Type B pancreatic cell (in vitro differentiated cells): ENCODE measurements at regions not wholly inside any gene's neighbourhood (a gene's known extent, or its start where the extent isn't known, plus 50 kb on each side); places are given as distances from the start of the nearest gene placed in this dataset.
A peak's percentile ranks its signal among the peaks of the same experiment; 100 is the strongest.
"Not testable (repeated sequence)": the region's sequence is repeated elsewhere in the genome, so short reads cannot be mapped to it uniquely, and the experiment has no call there.

ENCODE experiments used
- DNase-seq: peaks from one replicate; pipeline ENCODE4 v3.0.0; 2021; ENCODE audit warnings: mixed read lengths; ENCODE audit not compliant: unreplicated experiment; ENCODE audit errors: extremely low spot score
- H3K27ac Mint-ChIP-seq: 2 replicates; pipeline ENCODE4 v1.8.0; 2021; ENCODE audit warnings: mild to moderate bottlenecking, mixed read lengths
- H3K27me3 Mint-ChIP-seq: 2 replicates; pipeline ENCODE4 v1.8.0; 2021; ENCODE audit warnings: mixed read lengths
- H3K36me3 Mint-ChIP-seq: 2 replicates; pipeline ENCODE4 v1.8.0; 2021; ENCODE audit warnings: mixed read lengths
- H3K4me1 Mint-ChIP-seq: one replicate; pipeline ENCODE4 v1.8.0; 2021; ENCODE audit warnings: mixed read lengths; ENCODE audit not compliant: unreplicated experiment
- H3K4me3 Mint-ChIP-seq: 2 replicates; pipeline ENCODE4 v1.8.0; 2021; ENCODE audit warnings: mild to moderate bottlenecking, mixed read lengths
- H3K9me3 Mint-ChIP-seq: 2 replicates; pipeline ENCODE4 v1.8.0; 2021; ENCODE audit warnings: mixed read lengths
- TF ChIP-seq, protein P1 (sequence below): fragments of 200-600 bp; sonication (generic); conservative IDR thresholded peaks from 2 replicates; pipeline ENCODE4 v1.5.0; 2021; ENCODE audit warnings: antibody characterized with exemption, mild to moderate bottlenecking

DNA sequence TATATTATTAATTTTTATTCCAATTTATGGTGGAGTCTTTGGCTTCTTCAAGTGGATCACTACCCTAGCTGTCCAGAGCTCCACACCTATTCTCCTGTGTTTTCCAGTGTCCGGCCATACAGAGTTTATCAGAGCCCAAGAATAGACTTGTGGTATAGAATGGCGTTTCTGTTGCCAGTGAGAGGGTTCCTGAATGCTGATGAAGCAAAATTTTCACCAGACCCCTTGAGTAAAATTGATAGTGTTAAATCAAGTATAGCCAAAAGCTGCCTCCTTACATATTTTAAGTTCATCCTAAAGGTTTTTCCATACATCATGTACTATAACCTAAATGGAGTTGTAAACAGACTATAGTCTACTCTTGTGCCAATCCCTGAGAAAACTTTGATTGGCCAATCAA lies 171.5 kb upstream of the CHL1 start:
- peaks cover 8% of the 10 kb centered on the region for H3K27me3 Mint-ChIP-seq
- H3K36me3 Mint-ChIP-seq, result no peaks in the 10 kb centered on the region
- TF ChIP-seq, protein P1, sequence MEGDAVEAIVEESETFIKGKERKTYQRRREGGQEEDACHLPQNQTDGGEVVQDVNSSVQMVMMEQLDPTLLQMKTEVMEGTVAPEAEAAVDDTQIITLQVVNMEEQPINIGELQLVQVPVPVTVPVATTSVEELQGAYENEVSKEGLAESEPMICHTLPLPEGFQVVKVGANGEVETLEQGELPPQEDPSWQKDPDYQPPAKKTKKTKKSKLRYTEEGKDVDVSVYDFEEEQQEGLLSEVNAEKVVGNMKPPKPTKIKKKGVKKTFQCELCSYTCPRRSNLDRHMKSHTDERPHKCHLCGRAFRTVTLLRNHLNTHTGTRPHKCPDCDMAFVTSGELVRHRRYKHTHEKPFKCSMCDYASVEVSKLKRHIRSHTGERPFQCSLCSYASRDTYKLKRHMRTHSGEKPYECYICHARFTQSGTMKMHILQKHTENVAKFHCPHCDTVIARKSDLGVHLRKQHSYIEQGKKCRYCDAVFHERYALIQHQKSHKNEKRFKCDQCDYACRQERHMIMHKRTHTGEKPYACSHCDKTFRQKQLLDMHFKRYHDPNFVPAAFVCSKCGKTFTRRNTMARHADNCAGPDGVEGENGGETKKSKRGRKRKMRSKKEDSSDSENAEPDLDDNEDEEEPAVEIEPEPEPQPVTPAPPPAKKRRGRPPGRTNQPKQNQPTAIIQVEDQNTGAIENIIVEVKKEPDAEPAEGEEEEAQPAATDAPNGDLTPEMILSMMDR, result no peak
- H3K9me3 Mint-ChIP-seq, result no peaks in the 10 kb centered on the region
- H3K4me1 Mint-ChIP-seq, result no peaks in the 10 kb centered on the region
- H3K27ac Mint-ChIP-seq, result no peak overlapping the region
- no peak for DNase-seq
- H3K4me3 Mint-ChIP-seq, result no peak overlapping the region

DNA sequence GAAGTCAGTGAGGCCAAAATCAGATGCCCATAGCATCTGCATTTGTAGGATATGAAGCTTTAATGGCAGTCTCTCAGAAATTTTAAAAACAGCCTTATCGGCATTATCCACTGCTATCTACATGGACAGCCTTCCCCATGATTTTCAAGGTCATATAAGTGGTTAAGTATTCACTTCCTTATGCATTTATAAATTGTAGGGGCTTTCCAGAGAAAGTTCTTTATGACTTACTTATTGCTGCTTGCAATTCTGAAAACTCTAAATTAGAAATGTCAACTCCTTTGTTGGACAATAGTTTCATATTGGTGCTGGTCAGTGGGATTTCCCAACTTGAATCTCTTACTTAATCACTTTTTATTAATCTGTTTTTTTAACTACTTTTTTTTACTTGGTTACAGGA lies 160.6 kb upstream of the CHL1 start:
- H3K4me1 Mint-ChIP-seq, H3K4me3 Mint-ChIP-seq, DNase-seq, H3K36me3 Mint-ChIP-seq, H3K27ac Mint-ChIP-seq, H3K9me3 Mint-ChIP-seq, H3K27me3 Mint-ChIP-seq: not testable (repeated sequence)

DNA sequence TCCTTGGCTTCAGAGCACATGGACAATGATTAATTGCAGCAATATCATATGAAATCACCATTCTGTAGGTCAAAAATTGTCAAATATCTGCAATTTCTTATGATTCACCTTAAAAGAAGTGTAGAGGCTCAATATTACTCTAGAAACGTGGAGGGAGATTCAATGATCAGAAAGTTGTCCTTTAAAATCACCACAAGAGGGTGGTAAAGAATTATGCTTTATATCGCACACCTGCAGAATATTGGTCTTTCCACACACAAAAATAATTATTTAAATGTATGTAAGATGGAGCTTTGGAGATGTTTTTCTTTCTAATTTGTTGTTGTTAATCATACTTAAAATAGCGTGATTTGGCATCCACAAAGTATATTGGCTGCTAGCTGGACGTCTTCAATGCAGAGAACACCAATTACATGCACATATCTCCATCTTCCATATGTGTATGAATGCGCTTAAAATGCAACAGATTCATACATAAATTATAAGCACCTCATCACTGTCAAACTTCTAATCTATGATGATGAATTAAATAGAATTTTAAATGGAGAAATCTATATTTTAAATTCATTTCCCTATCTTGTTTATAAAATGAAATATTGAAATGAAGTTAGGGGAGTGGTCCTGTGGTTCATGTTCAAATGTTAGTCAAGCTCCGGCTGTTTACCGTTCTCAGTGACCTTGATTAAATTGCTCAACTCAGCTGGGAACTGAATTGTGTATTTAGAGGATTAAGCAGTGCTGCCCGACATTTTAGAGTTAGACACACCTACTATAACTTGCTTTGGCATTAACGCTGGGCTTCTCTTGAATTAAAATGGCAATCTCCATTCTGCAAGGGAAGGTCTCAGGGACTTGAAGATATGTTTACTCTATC lies 153.5 kb upstream of the CHL1 start:
- not testable (repeated sequence) for H3K27ac Mint-ChIP-seq, H3K36me3 Mint-ChIP-seq
- TF ChIP-seq, protein P1, result peak; percentile 70

DNA sequence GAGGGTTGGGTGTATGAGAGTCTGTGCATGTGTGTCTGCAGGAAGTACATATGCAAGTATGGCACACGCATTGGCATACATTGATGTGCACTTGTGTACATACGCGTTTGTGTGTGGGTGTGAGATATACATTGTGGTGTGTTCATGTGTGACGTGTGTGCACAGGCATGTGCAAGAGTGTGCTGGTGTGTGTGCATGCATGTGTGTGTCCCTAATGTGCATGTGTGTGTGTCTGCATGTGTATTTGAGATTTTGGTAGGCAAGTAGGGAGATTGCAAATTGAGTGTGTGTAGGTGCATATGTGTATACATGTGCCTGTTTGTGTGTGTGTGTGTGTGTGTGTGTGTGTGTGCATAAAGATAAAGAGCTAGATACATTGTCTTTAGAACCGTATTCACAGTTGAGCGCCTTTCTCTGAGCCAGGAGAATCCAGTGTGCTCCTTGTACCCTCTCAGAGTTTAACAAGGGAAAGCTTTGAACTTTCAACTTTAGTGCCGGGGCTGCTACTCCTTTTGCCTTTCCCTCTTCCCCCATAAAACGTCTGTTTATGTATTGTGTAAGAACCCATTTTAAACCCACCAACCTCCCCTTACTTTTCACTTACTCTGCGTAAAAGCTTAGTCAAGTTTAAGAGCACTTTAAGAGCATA lies 152.4 kb upstream of the CHL1 start:
- Mint-ChIP-seq H3K4me3 (no peak overlapping the region), H3K4me1 (no peaks in the 10 kb centered on the region), H3K27ac (no peak overlapping the region), H3K36me3 (no peaks in the 10 kb centered on the region), H3K27me3 (peaks cover 15% of the 10 kb centered on the region), H3K9me3 (no peaks in the 10 kb centered on the region)
- DNase-seq, result no peak
- TF ChIP-seq, protein P1, result no peak

More for the DNA sequence above, 153.5 kb upstream of the CHL1 start:
- H3K4me1 Mint-ChIP-seq, H3K9me3 Mint-ChIP-seq, DNase-seq, H3K4me3 Mint-ChIP-seq: not testable (repeated sequence)
- H3K27me3 Mint-ChIP-seq, result peaks cover 15% of the 10 kb centered on the region

DNA sequence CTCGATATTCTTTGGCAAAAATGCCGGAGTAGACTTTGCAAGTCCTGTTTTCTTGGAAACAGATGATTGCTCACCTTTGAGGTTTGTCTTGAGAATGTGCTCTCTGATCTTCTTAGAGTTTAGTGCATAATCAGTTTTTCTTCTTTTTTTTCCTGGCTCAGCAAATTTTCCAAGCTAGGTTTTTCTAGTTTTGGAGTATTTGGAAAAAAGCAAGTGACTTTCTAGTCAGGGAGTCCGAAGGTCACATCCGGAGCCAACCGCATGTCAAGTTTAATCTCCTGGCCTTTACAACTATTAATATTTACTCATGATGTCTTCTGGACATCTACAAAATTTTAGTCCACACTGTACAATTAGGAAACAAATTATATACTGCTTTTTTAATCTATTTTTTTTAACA lies 151.6 kb upstream of the CHL1 start:
- H3K27me3 Mint-ChIP-seq, result peaks cover 15% of the 10 kb centered on the region
- not testable (repeated sequence) for H3K4me1 Mint-ChIP-seq, H3K9me3 Mint-ChIP-seq, DNase-seq, H3K36me3 Mint-ChIP-seq, H3K27ac Mint-ChIP-seq, H3K4me3 Mint-ChIP-seq

DNA sequence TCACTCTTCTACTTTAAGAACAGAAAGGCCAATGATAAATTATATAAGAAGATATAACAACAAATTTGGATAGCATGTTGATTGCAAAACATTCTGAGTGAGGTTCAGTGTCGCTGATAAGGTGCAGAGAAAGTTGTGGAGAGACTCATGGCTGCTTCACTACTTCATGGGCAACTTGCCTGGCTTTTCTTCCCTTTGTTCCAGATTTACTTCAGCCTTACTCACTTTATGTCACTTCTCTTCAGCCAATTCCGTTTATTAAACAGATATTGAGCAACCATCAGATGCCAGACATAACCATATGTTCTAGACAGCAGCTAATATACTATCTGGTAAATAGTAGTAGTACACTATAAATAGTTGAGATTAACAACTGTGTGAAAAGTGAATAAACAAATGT lies 150.0 kb upstream of the CHL1 start:
- no peaks in the 10 kb centered on the region for H3K4me1 Mint-ChIP-seq
- no peaks in the 10 kb centered on the region for H3K9me3 Mint-ChIP-seq
- TF ChIP-seq, protein P1, result no peak
- H3K27me3 Mint-ChIP-seq, result peaks cover 8% of the 10 kb centered on the region
- H3K36me3 Mint-ChIP-seq, result no peaks in the 10 kb centered on the region
- no peak overlapping the region for H3K27ac Mint-ChIP-seq
- H3K4me3 Mint-ChIP-seq, result no peak overlapping the region
- DNase-seq, result no peak

DNA sequence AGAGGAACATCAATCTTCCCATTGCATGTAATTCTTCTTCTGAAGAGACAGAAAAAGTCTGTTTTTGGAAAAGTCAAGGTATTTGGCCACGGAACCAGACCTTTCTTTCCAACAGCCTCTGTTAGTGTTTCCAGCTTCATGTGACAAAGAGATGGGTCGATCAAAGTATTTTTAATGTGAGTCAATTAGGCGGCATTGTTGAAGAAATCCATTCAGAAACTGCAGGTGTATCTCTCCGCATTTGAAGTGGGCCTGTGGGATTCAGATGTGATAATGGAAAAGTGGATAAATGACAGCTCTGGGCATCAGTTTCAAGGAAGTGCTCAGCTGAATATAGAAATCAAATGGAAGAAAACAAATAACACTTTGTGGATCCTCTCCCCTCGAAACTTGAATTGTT lies 143.1 kb upstream of the CHL1 start:
- not testable (repeated sequence) for H3K27ac Mint-ChIP-seq, H3K27me3 Mint-ChIP-seq, DNase-seq, H3K9me3 Mint-ChIP-seq, H3K4me3 Mint-ChIP-seq, H3K36me3 Mint-ChIP-seq, H3K4me1 Mint-ChIP-seq
